GM21390 (cell line): ENCODE measurements at regions not wholly inside any gene's neighbourhood (a gene's known extent, or its start where the extent isn't known, plus 50 kb on each side); places are given as distances from the start of the nearest gene placed in this dataset.
"Not testable (repeated sequence)": the region's sequence is repeated elsewhere in the genome, so short reads cannot be mapped to it uniquely, and the experiment has no call there.

Experiments
- ATAC-seq: cut with Tn5 transposase; IDR thresholded peaks from one replicate; pipeline ENCODE4 v1.9.1; 2021; ENCODE audit not compliant: unreplicated experiment

GRCh38 chr2:51994123-51994763 is 962.3 kb upstream of the NRXN1 start:
- ATAC-seq = no peak

- no peak for ATAC-seq
Measured at GRCh38 chr2:51990684-51991083, 958.8 kb upstream of the NRXN1 start.

GRCh38 chr2:51986101-51986500 is 954.2 kb upstream of the NRXN1 start:
- ATAC-seq = no peak

GRCh38 chr2:51981783-51982182 is 949.9 kb upstream of the NRXN1 start:
- no peak for ATAC-seq

GRCh38 chr2:51976623-51977022 is 944.7 kb upstream of the NRXN1 start:
- ATAC-seq = no peak

- ATAC-seq = no peak
Measured at GRCh38 chr2:51971136-51971535, 939.2 kb upstream of the NRXN1 start.

- ATAC-seq = no peak
Measured at GRCh38 chr2:51969347-51969746, 937.4 kb upstream of the NRXN1 start.

GRCh38 chr2:51960841-51961335 is 929.0 kb upstream of the NRXN1 start:
- ATAC-seq = no peak

- ATAC-seq = no peak
Measured at GRCh38 chr2:51960281-51960680, 928.3 kb upstream of the NRXN1 start.

- ATAC-seq = no peak
Measured at GRCh38 chr2:51959696-51960095, 927.8 kb upstream of the NRXN1 start.

GRCh38 chr2:51953931-51954330 is 922.0 kb upstream of the NRXN1 start:
- no peak for ATAC-seq

GRCh38 chr2:51921076-51921475 is 889.1 kb upstream of the NRXN1 start:
- ATAC-seq = no peak

- no peak for ATAC-seq
Measured at GRCh38 chr2:51920509-51920908, 888.6 kb upstream of the NRXN1 start.

GRCh38 chr2:51919395-51919794 is 887.5 kb upstream of the NRXN1 start:
- no peak for ATAC-seq

- ATAC-seq = no peak
Measured at GRCh38 chr2:51918113-51918512, 886.2 kb upstream of the NRXN1 start.

GRCh38 chr2:51903728-51904127 is 871.8 kb upstream of the NRXN1 start:
- ATAC-seq = no peak

- no peak for ATAC-seq
Measured at GRCh38 chr2:51899643-51900042, 867.7 kb upstream of the NRXN1 start.

- ATAC-seq = not testable (repeated sequence)
Measured at GRCh38 chr2:51894584-51894983, 862.7 kb upstream of the NRXN1 start.

- ATAC-seq = no peak
Measured at GRCh38 chr2:51888120-51888519, 856.2 kb upstream of the NRXN1 start.

- ATAC-seq = no peak
Measured at GRCh38 chr2:51881673-51882072, 849.7 kb upstream of the NRXN1 start.

- ATAC-seq = no peak
Measured at GRCh38 chr2:51880153-51880552, 848.2 kb upstream of the NRXN1 start.

- ATAC-seq = no peak
Measured at GRCh38 chr2:51866361-51866760, 834.4 kb upstream of the NRXN1 start.

GRCh38 chr2:51859260-51859659 is 827.3 kb upstream of the NRXN1 start:
- ATAC-seq = no peak
